Lower lobe of right lung (tissue), 2 donors: ENCODE measurements at regions not wholly inside any gene's neighbourhood (a gene's known extent, or its start where the extent isn't known, plus 50 kb on each side); places are given as distances from the start of the nearest gene placed in this dataset.

Experiments used
- ATAC-seq, 2 donors: fragments of 200-7000 bp; cut with Tn5 transposase; one replicate each; pipeline ENCODE4 v1.9.1; 2020 to 2022; ENCODE audit warnings: mild to moderate bottlenecking in 2 of 2, moderate library complexity in 2 of 2
- DNase-seq: peaks from one replicate; pipeline ENCODE4 v3.0.0-alpha.2; 2020
- H3K27ac ChIP-seq: fragments of 200-600 bp; one replicate; pipeline ENCODE4 v1.8.0; 2022
- H3K27me3 ChIP-seq: fragments of 200-600 bp; one replicate; pipeline ENCODE4 v1.8.0; 2022; ENCODE audit warnings: low read depth
- H3K36me3 ChIP-seq: fragments of 200-600 bp; one replicate; pipeline ENCODE4 v1.8.0; 2022; ENCODE audit warnings: mild to moderate bottlenecking
- H3K4me1 ChIP-seq: fragments of 200-600 bp; one replicate; pipeline ENCODE4 v1.8.0; 2022
- H3K4me3 ChIP-seq: fragments of 200-600 bp; one replicate; pipeline ENCODE4 v1.8.0; 2022; ENCODE audit warnings: mild to moderate bottlenecking
- H3K9me3 ChIP-seq: fragments of 200-600 bp; one replicate; pipeline ENCODE4 v1.8.0; 2022
- CTCF ChIP-seq: fragments of 200-600 bp; IDR thresholded peaks from one replicate; pipeline ENCODE4 v1.8.0; 2022; ENCODE audit warnings: antibody characterized with exemption, mild to moderate bottlenecking
- intact Hi-C: fragments of 100-400 bp; cut with DNase I; formaldehyde crosslinking; loops from one replicate; pipeline ENCODE4 v1.11.0; 2022
- donor health status: DM: no; HTN: yes; CAD: no; lungs with severe emphysema.

GRCh38 chr16:61390965-61391637, 645.1 kb downstream of the CDH8 start:
- Histone ChIP-seq H3K27ac (no peak overlapping the region), H3K27me3 (no peaks in the 10 kb centered on the region), H3K36me3 (no peaks in the 10 kb centered on the region), H3K9me3 (no peaks in the 10 kb centered on the region), H3K4me1 (no peaks in the 10 kb centered on the region), H3K4me3 (no peak overlapping the region)
- no peak for TF ChIP-seq CTCF
- intact Hi-C loops: no loop called here
- ATAC-seq (no peak), DNase-seq (no peak)

- no peak overlapping the region for H3K27ac ChIP-seq
- H3K27me3 ChIP-seq: no peaks in the 10 kb centered on the region
- no peaks in the 10 kb centered on the region for H3K4me1 ChIP-seq
- TF ChIP-seq CTCF: no peak
- H3K4me3 ChIP-seq: no peak overlapping the region
- ATAC-seq: no peak
- H3K9me3 ChIP-seq: no peaks in the 10 kb centered on the region
- no peak for DNase-seq
- intact Hi-C loops: no loop called here
- no peaks in the 10 kb centered on the region for H3K36me3 ChIP-seq
These were observed 650.7 kb downstream of the CDH8 start for GRCh38 chr16:61385392-61386071.

GRCh38 chr16:61382435-61382834, 653.8 kb downstream of the CDH8 start:
- no peak overlapping the region for H3K4me3 ChIP-seq
- DNase-seq: no peak
- no peaks in the 10 kb centered on the region for H3K36me3 ChIP-seq
- TF ChIP-seq CTCF: no peak
- H3K9me3 ChIP-seq: no peaks in the 10 kb centered on the region
- ATAC-seq: no peak
- no peaks in the 10 kb centered on the region for H3K27me3 ChIP-seq
- no peak overlapping the region for H3K27ac ChIP-seq
- intact Hi-C loops: no loop called here
- H3K4me1 ChIP-seq: no peaks in the 10 kb centered on the region

GRCh38 chr16:61379311-61379710, 656.9 kb downstream of the CDH8 start:
- Histone ChIP-seq H3K9me3 (no peaks in the 10 kb centered on the region), H3K36me3 (no peaks in the 10 kb centered on the region), H3K27ac (no peak overlapping the region), H3K27me3 (no peaks in the 10 kb centered on the region), H3K4me1 (no peaks in the 10 kb centered on the region), H3K4me3 (no peak overlapping the region)
- ATAC-seq: no peak
- DNase-seq: no peak
- intact Hi-C loops: no loop called here
- TF ChIP-seq CTCF: no peak

- Histone ChIP-seq H3K27me3 (no peaks in the 10 kb centered on the region), H3K9me3 (no peaks in the 10 kb centered on the region), H3K4me1 (no peaks in the 10 kb centered on the region), H3K36me3 (no peaks in the 10 kb centered on the region), H3K27ac (no peak overlapping the region), H3K4me3 (no peak overlapping the region)
- TF ChIP-seq CTCF: no peak
- DNase-seq (no peak), ATAC-seq (no peak)
- intact Hi-C loops: no loop called here
These were observed 662.2 kb downstream of the CDH8 start for GRCh38 chr16:61374071-61374470.
